HL-60/S4 (cell line): ENCODE measurements at regions not wholly inside any gene's neighbourhood (a gene's known extent, or its start where the extent isn't known, plus 50 kb on each side); places are given as distances from the start of the nearest gene placed in this dataset.
"Not testable (repeated sequence)": the region's sequence is repeated elsewhere in the genome, so short reads cannot be mapped to it uniquely, and the experiment has no call there.

Source experiments
- in situ Hi-C: fragments of 300-500 bp; cut with MboI; formaldehyde crosslinking; loops from 2 replicates; pipeline ENCODE4 v1.14.3; 2022; ENCODE audit warnings: low sequenced_read_pairs

DNA sequence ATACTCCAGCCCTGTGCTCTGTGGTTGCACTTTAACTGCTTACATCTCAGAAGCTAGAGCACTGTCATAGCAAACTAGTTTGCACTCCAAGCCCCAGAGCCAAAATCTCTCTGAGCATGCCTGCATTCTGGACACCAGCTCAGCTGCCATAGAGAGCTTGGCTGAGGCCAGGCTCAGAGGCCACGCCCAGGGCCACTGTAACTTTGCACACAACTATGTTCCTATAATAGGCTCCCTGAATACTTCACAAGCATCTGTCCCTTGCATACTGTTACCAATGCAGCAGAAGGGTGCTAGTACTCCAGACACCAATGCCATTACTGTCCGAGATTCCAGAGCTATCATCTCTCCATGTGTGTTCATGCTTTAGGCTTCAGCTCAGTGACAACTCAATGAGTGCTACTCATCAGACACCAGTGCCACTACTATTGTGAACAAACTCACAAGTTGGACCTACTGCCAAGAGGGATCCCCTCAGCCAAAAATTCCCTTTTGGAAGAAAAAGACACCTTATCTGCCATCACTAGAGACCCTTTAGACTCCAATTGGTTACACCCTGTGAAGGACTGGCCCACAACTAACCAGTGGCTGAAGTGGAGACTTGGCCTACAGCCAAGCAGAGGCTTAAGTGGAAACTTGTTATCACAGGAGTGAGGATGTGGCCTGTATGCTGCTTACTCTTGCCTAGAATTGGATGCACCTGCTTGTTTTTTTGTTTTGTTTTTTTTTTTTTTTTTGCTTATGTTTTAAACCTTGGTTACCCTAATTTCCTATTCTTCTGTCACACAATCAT lies 211.6 kb upstream of the MAGI2 start:
- in situ Hi-C loops, result no loop called here

- in situ Hi-C loops, result no loop called here
Observed at GRCh38 chr7:79658304-79658703, 204.8 kb upstream of the MAGI2 start.

GRCh38 chr7:79653136-79653631 lies 199.7 kb upstream of the MAGI2 start:
- in situ Hi-C loops, result no loop called here

DNA sequence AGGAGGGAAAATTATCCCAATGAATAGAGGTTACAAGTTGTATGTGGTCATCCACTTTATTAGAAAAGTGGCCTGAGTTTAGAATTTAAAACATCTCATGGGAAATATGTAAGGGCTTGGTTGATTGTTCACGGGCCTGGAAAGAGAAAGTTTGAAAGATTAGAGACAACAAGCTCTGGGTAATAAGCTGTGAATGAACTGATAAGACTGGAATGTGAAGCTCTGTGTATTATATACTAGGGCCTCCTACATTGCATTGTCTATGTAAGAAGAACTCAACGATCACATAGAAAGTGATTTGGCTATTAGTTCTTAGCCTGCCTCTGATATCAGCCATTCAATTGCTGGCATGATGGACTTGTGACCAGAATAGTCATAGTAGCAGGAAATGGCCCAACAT lies 199.2 kb upstream of the MAGI2 start:
- in situ Hi-C loops, result no loop called here

GRCh38 chr7:79647711-79648110 lies 194.2 kb upstream of the MAGI2 start:
- in situ Hi-C loops, result no loop called here

DNA sequence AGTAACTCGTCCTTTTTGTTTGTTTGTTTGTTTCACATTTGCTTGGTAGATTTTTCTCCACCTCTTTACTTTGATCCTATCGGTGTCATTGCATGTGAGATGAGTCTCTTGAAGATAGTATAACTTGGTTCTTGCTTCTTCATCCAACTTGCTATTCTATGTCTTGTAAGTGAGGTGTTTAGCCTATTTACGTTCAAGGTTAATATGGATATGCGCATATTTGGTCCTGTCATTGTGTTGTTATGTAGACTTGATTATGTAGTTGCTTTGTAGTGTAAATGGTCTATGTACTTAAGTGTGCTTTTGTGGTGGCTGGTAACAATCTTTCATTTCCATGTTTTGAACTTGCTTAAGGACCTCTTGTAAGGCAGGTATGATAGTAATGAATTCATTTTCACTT lies 192.8 kb upstream of the MAGI2 start:
- in situ Hi-C loops, result no loop called here

DNA sequence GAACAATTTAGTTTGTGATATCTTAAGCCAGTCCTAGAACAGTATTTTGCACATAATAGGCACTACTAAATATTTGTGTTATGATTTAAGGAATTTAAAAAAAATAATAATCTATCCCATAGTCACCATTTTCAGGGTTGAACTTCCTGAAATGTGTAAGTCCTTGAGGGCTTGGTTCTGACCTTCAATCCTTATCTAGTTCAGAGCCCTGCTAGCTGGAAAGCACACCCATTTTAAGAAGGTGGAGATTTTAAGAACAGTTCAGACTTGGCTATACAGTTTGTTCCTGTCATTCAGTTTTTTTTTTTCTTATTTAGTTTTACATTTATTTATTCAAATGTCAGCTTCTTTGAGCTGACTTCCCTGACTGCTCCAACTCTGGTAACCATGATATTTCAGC lies 183.4 kb upstream of the MAGI2 start:
- in situ Hi-C loops, result no loop called here

- in situ Hi-C loops, result not testable (repeated sequence)
Observed at GRCh38 chr7:79625921-79626320, 172.5 kb upstream of the MAGI2 start.

DNA sequence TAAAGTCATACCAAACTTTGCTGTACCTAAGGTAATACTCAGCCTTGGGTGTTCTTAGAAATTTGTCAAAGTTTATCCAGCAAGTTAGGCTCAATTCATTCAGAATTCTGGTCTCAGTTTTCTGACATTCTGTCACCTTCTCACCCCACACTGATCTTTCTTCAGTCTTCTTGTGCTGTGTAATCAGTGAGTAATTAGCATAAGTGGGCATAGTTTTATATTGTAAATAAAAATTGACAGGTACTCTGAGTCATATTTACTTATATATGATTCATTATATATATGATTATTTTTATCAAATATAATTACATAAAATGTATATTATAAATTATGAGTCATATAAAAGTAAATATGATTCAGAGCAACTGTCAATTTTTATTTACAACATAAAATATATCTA lies 170.9 kb upstream of the MAGI2 start:
- in situ Hi-C loops, result no loop called here

GRCh38 chr7:79622781-79623180 lies 169.3 kb upstream of the MAGI2 start:
- in situ Hi-C loops, result no loop called here

DNA sequence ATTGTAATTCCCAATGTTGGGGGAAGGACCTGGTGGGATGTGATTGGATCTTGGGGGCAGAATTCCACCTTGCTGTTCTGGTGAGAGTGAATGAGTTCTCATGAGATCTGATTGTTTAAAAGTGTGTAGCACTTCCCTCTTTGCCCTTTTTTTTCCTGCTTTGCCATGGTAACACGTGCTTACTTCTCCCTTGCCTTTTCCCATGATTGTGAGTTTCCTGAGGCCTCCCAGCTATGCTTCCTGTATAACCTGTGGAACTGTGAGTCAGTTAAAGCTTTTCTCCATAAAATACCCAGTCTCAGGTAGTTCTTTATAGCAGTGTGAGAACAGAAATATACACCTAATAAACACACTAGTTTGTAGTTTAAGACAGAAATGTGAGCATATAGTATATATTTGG lies 166.8 kb upstream of the MAGI2 start:
- in situ Hi-C loops, result no loop called here

DNA sequence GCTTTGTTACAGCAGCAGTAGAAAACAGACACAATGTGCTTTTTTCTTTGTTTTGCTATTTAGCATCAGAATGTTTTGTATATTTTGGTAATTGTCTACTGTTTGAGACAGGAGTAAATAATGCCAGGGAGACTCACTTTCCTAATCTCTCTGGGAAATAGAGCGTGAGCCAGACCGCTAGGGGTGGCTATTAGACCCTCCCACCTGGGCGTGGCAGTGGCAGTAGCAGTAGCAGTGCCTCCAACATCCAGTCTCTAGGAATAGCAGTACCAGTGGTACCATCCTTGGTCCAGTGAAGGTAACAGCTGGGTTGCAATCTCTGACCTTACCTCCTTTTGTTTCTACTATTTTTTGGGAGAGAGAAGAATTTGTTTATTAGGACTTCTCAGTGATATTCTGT lies 165.7 kb upstream of the MAGI2 start:
- in situ Hi-C loops, result no loop called here

DNA sequence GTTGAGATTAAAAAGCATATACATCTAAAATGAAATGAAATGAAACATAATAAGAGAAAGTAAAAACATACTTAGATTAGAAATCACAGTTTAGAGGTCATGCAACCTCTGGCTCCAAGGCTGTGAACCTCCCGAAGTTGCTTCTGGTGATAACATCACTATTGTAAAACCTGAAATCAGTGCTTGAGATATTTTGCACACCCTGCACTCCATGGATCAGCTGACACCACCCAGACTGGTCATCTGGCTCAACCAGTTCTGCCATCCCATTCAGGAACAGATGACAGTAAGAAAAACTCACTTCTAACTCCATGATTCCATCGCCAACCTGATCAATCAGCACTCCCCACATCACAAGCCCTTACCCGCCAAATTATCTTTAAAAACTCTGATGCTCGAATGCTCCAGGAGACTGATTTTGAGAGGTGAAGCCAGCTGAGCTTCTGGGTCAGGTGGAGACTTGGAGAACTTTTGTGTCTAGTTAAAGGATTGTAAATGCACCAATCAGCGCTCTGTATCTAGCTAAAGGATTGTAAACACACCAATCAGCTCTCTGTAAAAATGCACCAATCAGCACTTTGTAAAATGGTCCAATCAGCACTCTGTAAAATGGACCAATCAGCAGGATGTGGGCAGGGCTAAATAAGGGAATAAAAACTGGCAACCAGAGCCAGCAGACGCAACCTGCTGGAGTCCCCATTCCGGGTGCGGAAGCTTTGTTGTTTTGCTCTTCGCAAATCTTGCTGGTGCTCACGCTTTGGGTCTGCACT lies 162.6 kb upstream of the MAGI2 start:
- in situ Hi-C loops, result no loop called here

DNA sequence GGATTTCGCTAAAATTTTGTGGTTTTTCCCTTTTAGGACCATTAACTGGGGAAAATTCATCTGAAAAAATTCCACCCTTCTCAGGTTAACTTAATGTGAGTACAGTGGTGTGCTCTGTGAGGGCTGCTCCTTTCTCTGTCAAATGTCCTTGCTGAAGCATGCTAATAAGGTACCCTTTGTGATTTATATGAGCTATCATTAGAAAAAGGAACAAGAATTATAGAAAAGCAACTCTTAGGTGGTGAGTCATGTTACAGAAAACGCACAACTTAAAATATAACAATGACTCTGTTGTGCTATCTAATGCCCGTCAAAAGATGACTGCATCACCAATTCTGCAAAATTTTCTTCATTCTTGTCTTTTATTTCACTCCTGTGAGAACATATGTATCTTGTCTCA lies 162.0 kb upstream of the MAGI2 start:
- in situ Hi-C loops, result no loop called here

GRCh38 chr7:79612903-79613302 lies 159.4 kb upstream of the MAGI2 start:
- in situ Hi-C loops, result no loop called here

DNA sequence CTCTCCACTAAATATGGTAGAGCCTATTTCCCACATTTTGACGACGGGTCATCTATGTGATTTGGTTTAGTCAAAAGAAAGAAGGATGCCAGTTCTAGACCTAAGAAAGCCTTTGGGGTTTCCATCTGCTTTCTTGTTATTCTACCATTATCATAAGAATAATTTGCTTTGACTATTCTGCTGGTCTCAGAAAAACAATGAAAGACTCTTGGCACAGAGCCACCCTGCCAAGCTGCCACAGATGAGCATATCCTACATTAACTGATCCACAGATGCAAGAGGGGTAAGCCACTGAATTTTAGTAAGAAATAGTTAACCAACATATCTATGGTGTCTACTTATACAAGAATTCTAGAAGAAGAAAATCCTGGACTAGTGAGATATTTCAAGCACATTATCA lies 158.6 kb upstream of the MAGI2 start:
- in situ Hi-C loops, result no loop called here

DNA sequence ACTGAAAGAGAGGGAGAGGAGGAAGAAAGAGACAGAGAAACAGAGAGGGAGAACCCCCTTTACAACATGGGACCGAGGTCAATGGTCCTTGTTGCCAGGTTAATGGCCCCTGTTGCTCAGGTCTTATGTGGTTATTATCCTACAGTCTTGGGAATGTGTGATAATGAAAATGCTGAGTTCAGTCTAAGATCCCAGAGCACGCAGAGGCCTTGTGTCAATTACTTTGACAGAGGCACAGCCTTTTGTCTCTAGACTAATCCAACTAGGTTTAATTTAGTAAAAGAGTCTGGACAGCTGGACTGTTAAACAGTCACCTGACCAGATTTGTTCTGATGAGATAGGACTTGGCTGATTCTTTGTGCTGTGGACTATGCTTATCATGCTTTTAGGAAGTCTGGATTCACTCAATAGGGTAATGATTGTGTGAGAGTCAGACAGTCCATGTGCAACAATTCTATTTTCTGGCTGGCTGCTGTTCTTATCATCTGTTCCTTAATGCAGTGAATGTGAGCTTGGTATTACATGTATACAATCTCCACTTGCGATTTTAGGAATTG lies 157.4 kb upstream of the MAGI2 start:
- in situ Hi-C loops, result no loop called here

GRCh38 chr7:79610313-79610712 lies 156.8 kb upstream of the MAGI2 start:
- in situ Hi-C loops, result no loop called here

GRCh38 chr7:79608005-79608404 lies 154.5 kb upstream of the MAGI2 start:
- in situ Hi-C loops, result no loop called here

GRCh38 chr7:79604841-79605240 lies 151.4 kb upstream of the MAGI2 start:
- in situ Hi-C loops, result no loop called here

GRCh38 chr7:79598351-79598750 lies 144.9 kb upstream of the MAGI2 start:
- in situ Hi-C loops, result no loop called here

DNA sequence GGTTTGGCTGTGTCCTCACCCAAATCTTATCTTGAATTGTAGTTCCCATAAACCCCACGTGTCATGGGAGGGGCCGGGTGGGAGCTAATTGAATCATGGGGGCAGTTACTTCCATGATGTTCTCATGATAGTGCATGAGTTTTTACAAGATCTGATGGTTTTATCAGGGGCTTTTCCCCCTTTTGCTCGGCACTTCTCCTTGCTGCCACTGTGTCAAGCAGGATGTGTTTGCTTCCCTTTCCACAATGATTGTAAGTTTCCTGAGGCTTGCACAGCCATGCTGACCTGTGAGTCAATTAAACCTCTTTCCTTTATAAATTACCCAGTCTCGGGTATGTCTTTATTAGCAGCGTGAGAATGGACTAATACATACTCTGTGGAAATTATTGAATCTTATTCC lies 141.2 kb upstream of the MAGI2 start:
- in situ Hi-C loops, result not testable (repeated sequence)
